ENCODE measurements at regions not wholly inside any gene's neighbourhood (a gene's known extent, or its start where the extent isn't known, plus 50 kb on each side); places are given as distances from the start of the nearest gene placed in this dataset.

DNA sequence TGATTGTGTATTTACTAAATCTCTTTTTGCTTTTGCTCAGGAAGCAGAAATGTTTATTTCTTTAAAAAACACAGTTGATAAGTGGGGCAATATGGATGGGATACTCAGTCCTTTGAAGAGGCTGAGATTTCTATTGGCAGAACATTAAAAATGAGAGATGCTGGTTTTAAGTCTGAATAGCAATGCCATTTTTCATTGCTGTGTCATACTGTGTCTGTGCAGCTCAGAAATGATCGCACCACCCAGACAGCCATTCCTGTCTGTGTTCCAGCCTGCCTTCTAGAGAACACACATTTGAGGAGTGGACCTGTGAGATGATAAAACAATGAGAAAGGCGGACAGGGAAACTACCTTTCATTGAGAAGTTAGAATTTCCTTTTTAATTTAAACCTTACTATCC lies 231.2 kb upstream of the USP24 start:
- TF ChIP-seq, protein P1, sequence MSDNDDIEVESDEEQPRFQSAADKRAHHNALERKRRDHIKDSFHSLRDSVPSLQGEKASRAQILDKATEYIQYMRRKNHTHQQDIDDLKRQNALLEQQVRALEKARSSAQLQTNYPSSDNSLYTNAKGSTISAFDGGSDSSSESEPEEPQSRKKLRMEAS (IDR thresholded peaks at IDR 0.05), result no peak
- TF ChIP-seq TAF1 (IDR thresholded peaks at IDR 0.05; ENCODE audit: low read depth) (no peak), EGR1 (IDR thresholded peaks at IDR 0.05) (no peak), NFIC (IDR thresholded peaks at IDR 0.05) (no peak), FOXM1 (IDR thresholded peaks at IDR 0.05; ENCODE audit: borderline replicate concordance, low read depth) (no peak), YY1 (IDR thresholded peaks at IDR 0.05; ENCODE audit: low read depth) (no peak), CREB1 (IDR thresholded peaks at IDR 0.05; ENCODE audit: low read depth) (no peak), ZBTB7A (IDR thresholded peaks at IDR 0.05; ENCODE audit: low read depth) (no peak), RAD21 (IDR thresholded peaks at IDR 0.05; ENCODE audit: low read depth) (no peak), EP300 (IDR thresholded peaks at IDR 0.05; ENCODE audit: borderline replicate concordance) (no peak), TCF12 (IDR thresholded peaks at IDR 0.05; ENCODE audit: low read depth) (no peak)
- TF ChIP-seq, protein P2, sequence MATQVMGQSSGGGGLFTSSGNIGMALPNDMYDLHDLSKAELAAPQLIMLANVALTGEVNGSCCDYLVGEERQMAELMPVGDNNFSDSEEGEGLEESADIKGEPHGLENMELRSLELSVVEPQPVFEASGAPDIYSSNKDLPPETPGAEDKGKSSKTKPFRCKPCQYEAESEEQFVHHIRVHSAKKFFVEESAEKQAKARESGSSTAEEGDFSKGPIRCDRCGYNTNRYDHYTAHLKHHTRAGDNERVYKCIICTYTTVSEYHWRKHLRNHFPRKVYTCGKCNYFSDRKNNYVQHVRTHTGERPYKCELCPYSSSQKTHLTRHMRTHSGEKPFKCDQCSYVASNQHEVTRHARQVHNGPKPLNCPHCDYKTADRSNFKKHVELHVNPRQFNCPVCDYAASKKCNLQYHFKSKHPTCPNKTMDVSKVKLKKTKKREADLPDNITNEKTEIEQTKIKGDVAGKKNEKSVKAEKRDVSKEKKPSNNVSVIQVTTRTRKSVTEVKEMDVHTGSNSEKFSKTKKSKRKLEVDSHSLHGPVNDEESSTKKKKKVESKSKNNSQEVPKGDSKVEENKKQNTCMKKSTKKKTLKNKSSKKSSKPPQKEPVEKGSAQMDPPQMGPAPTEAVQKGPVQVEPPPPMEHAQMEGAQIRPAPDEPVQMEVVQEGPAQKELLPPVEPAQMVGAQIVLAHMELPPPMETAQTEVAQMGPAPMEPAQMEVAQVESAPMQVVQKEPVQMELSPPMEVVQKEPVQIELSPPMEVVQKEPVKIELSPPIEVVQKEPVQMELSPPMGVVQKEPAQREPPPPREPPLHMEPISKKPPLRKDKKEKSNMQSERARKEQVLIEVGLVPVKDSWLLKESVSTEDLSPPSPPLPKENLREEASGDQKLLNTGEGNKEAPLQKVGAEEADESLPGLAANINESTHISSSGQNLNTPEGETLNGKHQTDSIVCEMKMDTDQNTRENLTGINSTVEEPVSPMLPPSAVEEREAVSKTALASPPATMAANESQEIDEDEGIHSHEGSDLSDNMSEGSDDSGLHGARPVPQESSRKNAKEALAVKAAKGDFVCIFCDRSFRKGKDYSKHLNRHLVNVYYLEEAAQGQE (IDR thresholded peaks at IDR 0.05; ENCODE audit: low read depth), result no peak
